CD14-positive monocyte (primary cell): ENCODE measurements at regions not wholly inside any gene's neighbourhood (a gene's known extent, or its start where the extent isn't known, plus 50 kb on each side); places are given as distances from the start of the nearest gene placed in this dataset.

ENCODE experiments used
- DNase-seq, 3 donors: peaks; one replicate each; pipeline ENCODE4 v3.0.0-alpha.2; 2011 to 2022
- H2AFZ ChIP-seq: 2 replicates; pipeline ENCODE4 v1.6.0; 2012; ENCODE audit warnings: mild to moderate bottlenecking, low read depth, low read length, inconsistent platforms; ENCODE audit not compliant: insufficient read depth, poor library complexity, severe bottlenecking
- H3K27ac ChIP-seq, 2 donors: 1 replicate in 1 of 2; 2 replicates in 1 of 2; pipeline ENCODE4 v1.5.1; 2012 to 2013; ENCODE audit warnings: low read length in 2 of 2, control low read depth in 1 of 2, inconsistent platforms in 1 of 2, low read depth in 1 of 2, mild to moderate bottlenecking in 1 of 2
- H3K27me3 ChIP-seq, 2 donors: one replicate each; pipeline versions ENCODE4 v1.6.0 to v1.6.1; 2011 to 2013; ENCODE audit warnings: low read length in 2 of 2; ENCODE audit not compliant: control insufficient read depth in 2 of 2, insufficient read depth in 2 of 2
- H3K36me3 ChIP-seq, 2 donors: replicated peaks in 1 of 2; 1 replicate in 1 of 2; 2 replicates in 1 of 2; pipeline versions ENCODE4 v1.5.1 to v1.6.1; 2012 to 2013; ENCODE audit warnings: low read length in 2 of 2, control low read depth in 1 of 2, inconsistent platforms in 1 of 2, mild to moderate bottlenecking in 1 of 2; ENCODE audit not compliant: insufficient read depth in 2 of 2, control insufficient read depth in 1 of 2
- H3K4me1 ChIP-seq, 2 donors: 1 replicate in 1 of 2; 2 replicates in 1 of 2; pipeline versions ENCODE4 v1.5.1 to v1.6.1; 2012 to 2013; ENCODE audit warnings: low read length in 2 of 2, control low read depth in 1 of 2, inconsistent platforms in 1 of 2, mild to moderate bottlenecking in 1 of 2, moderate library complexity in 1 of 2; ENCODE audit not compliant: insufficient read depth in 2 of 2, control insufficient read depth in 1 of 2
- H3K4me2 ChIP-seq: replicated peaks from 2 replicates; pipeline ENCODE3; 2012; ENCODE audit warnings: low read length, moderate library complexity, mild to moderate bottlenecking; ENCODE audit not compliant: poor library complexity, severe bottlenecking; ENCODE audit errors: extremely low read depth
- H3K4me3 ChIP-seq, 3 experiments: fragments of 200-600 bp in 1 of 3; sonication (generic) in 1 of 3; replicated peaks in 1 of 3; 1 replicate in 2 of 3; 2 replicates in 1 of 3; pipeline ENCODE4 v1.5.1; 2011 to 2013; ENCODE audit warnings: low read length in 3 of 3, mild to moderate bottlenecking in 3 of 3, control low read depth in 2 of 3, low read depth in 2 of 3, inconsistent platforms in 1 of 3, moderate library complexity in 1 of 3
- H3K79me2 ChIP-seq: 2 replicates; pipeline ENCODE4 v1.6.0; 2012; ENCODE audit warnings: mild to moderate bottlenecking, control low read depth, inconsistent platforms, low read length, moderate library complexity; ENCODE audit not compliant: insufficient read depth
- H3K9ac ChIP-seq: 2 replicates; pipeline ENCODE4 v1.6.0; 2017; ENCODE audit warnings: low read length, mild to moderate bottlenecking; ENCODE audit not compliant: insufficient read depth, poor library complexity, severe bottlenecking
- H3K9me3 ChIP-seq, 2 donors: replicated peaks in 1 of 2; 1 replicate in 1 of 2; 2 replicates in 1 of 2; pipeline versions ENCODE4 v1.5.1 to v1.6.1; 2012 to 2013; ENCODE audit warnings: low read length in 2 of 2, control low read depth in 1 of 2; ENCODE audit not compliant: control insufficient read depth in 1 of 2, insufficient read depth in 1 of 2
- H4K20me1 ChIP-seq: 2 replicates; pipeline ENCODE4 v1.6.0; 2012; ENCODE audit warnings: mild to moderate bottlenecking, low read length, control low read depth, moderate library complexity; ENCODE audit not compliant: insufficient read depth
- H3K27ac Mint-ChIP-seq, 7 donors: one replicate each; pipeline ENCODE4 v1.8.0; 2020; ENCODE audit warnings: mild to moderate bottlenecking in 7 of 7, mixed read lengths in 7 of 7, moderate library complexity in 6 of 7, inconsistent platforms in 2 of 7
- H3K27me3 Mint-ChIP-seq, 3 donors: one replicate each; pipeline ENCODE4 v1.8.0; 2021 to 2022; ENCODE audit warnings: low read depth in 3 of 3, mild to moderate bottlenecking in 3 of 3, mixed read lengths in 3 of 3, moderate library complexity in 3 of 3, inconsistent platforms in 1 of 3
- H3K36me3 Mint-ChIP-seq, 2 donors: one replicate each; pipeline ENCODE4 v1.8.0; 2020; ENCODE audit warnings: mixed read lengths in 2 of 2, inconsistent platforms in 1 of 2, mild to moderate bottlenecking in 1 of 2
- H3K4me1 Mint-ChIP-seq: one replicate; pipeline ENCODE4 v1.8.0; 2020; ENCODE audit warnings: mild to moderate bottlenecking, mixed read lengths
- H3K4me3 Mint-ChIP-seq, 2 donors: one replicate each; pipeline ENCODE4 v1.8.0; 2020; ENCODE audit warnings: mild to moderate bottlenecking in 2 of 2, mixed read lengths in 2 of 2, moderate library complexity in 1 of 2
- H3K9me3 Mint-ChIP-seq, 7 donors: one replicate each; pipeline ENCODE4 v1.8.0; 2020 to 2022; ENCODE audit warnings: mixed read lengths in 7 of 7, mild to moderate bottlenecking in 6 of 7, moderate library complexity in 6 of 7, inconsistent platforms in 2 of 7
- whole genome bisulfite sequencing: methylation state at CpG from one replicate; pipeline ENCODE4 v1.1.5; 2013; ENCODE audit warnings: missing lambda C conversion rate; ENCODE audit not compliant: insufficient coverage; 5-methylcytosine and 5-hydroxymethylcytosine counted together
- intact Hi-C, 2 donors: fragments of 100-400 bp; cut with micrococcal nuclease; formaldehyde crosslinking; loops; one replicate each; pipeline versions ENCODE4 v1.15.0 to v1.15.1; 2023
- TF ChIP-seq, protein P1 (sequence below): fragments of 200-600 bp; IDR thresholded peaks from one replicate; pipeline ENCODE4 v1.8.0; 2022; ENCODE audit warnings: antibody characterized with exemption, mild to moderate bottlenecking

DNA sequence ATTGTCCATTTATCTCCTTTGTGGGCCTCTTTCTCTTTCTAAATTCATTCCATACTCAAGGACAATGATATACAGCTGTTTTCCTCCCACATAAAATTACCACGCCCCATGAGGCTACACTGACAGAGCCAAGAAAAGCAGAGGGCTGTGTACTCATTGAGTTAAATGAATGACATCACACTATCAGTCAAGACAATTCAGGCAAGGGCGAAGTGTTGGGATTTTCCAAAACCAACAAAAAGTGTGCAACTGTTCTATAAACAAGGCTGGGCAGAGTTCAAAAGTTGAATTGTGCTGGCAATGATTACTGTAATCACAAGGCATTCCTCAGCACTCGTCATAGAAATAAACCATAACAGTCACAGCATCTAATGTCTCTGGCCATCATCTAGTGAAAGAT, 799.6 kb upstream of the DIAPH2 start:
- Histone ChIP-seq H3K4me3 (no peak overlapping the region), H3K27ac (no peak overlapping the region), H2AFZ (no peak overlapping the region), H3K9ac (no peak overlapping the region), H3K36me3 (no peaks in the 10 kb centered on the region), H3K27me3 (no peaks in the 10 kb centered on the region), H4K20me1 (no peaks in the 10 kb centered on the region), H3K9me3 (no peaks in the 10 kb centered on the region), H3K4me2 (no peak overlapping the region), H3K4me1 (no peaks in the 10 kb centered on the region), H3K79me2 (no peaks in the 10 kb centered on the region)
- H3K9me3 Mint-ChIP-seq = peaks cover 0 to 2% (median 0%) of the 10 kb centered on the region in 7 donors
- intact Hi-C loops = no loop called here
- no peak overlapping the region for H3K4me3 Mint-ChIP-seq
- no CpG with 5 or more reads among the region's 3 CpGs for WGBS
- H3K4me1 Mint-ChIP-seq = no peaks in the 10 kb centered on the region
- H3K27ac Mint-ChIP-seq = no peak overlapping the region
- H3K36me3 Mint-ChIP-seq = no peaks in the 10 kb centered on the region
- TF ChIP-seq, protein P1, sequence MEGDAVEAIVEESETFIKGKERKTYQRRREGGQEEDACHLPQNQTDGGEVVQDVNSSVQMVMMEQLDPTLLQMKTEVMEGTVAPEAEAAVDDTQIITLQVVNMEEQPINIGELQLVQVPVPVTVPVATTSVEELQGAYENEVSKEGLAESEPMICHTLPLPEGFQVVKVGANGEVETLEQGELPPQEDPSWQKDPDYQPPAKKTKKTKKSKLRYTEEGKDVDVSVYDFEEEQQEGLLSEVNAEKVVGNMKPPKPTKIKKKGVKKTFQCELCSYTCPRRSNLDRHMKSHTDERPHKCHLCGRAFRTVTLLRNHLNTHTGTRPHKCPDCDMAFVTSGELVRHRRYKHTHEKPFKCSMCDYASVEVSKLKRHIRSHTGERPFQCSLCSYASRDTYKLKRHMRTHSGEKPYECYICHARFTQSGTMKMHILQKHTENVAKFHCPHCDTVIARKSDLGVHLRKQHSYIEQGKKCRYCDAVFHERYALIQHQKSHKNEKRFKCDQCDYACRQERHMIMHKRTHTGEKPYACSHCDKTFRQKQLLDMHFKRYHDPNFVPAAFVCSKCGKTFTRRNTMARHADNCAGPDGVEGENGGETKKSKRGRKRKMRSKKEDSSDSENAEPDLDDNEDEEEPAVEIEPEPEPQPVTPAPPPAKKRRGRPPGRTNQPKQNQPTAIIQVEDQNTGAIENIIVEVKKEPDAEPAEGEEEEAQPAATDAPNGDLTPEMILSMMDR = no peak
- H3K27me3 Mint-ChIP-seq = no peaks in the 10 kb centered on the region
- DNase-seq = no peak

DNA sequence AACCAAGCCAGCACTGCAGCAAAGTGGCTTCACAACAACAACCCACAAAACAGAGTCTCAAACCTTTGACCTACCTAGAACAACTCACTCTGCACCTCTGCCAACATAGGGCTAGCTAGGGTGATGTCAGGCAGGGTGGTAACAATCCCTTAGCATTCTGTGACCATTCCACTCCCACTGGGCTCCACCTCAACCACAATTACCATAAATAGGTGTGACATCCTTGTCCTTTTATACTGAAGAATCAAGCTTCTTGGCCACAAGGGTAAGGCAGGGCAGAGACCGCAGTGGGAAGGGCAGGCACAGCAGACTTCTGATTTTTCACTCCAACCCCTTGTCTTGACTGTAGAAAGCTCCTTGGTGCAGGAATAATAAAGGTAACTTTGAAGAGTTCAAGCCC, 795.4 kb upstream of the DIAPH2 start:
- Histone ChIP-seq H3K4me2 (no peak overlapping the region), H3K36me3 (no peaks in the 10 kb centered on the region), H3K9me3 (no peaks in the 10 kb centered on the region), H3K4me3 (no peak overlapping the region), H3K27me3 (no peaks in the 10 kb centered on the region), H3K4me1 (no peaks in the 10 kb centered on the region), H3K9ac (no peak overlapping the region), H3K27ac (no peak overlapping the region), H3K79me2 (no peaks in the 10 kb centered on the region), H2AFZ (no peak overlapping the region), H4K20me1 (no peaks in the 10 kb centered on the region)
- H3K36me3 Mint-ChIP-seq = no peaks in the 10 kb centered on the region
- peaks cover 0 to 2% (median 0%) of the 10 kb centered on the region in 3 donors for H3K27me3 Mint-ChIP-seq
- WGBS = no CpG with 5 or more reads among the region's 1 CpG
- intact Hi-C loops = no loop called here
- TF ChIP-seq, protein P1 = no peak
- no peak overlapping the region for H3K4me3 Mint-ChIP-seq
- no peak overlapping the region for H3K27ac Mint-ChIP-seq
- DNase-seq = no peak
- no peaks in the 10 kb centered on the region for H3K4me1 Mint-ChIP-seq
- peaks cover 0 to 2% (median 0%) of the 10 kb centered on the region in 7 donors for H3K9me3 Mint-ChIP-seq
